ENCODE measurements at regions not wholly inside any gene's neighbourhood (a gene's known extent, or its start where the extent isn't known, plus 50 kb on each side); places are given as distances from the start of the nearest gene placed in this dataset.

DNA sequence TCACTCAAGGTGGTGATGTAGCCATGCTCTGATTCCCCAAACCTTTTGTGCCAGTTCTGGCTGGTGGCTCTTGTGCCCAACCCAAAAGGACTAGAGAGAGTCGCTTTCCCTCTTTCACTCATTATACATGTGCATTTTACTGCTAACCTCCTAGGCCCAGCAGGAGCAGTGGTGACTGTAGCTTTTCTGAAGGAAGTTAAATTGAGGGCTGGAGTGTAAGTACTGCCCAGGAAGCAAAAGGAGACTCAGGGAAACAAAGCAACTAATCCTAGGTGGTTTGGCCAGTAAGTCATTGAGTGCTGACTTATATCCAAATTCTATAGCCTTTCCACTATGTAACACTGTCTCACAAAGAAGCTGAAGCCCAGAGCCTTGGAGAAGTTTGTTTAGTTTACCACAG, 194.4 kb upstream of the ZNF462 start:
- TF ChIP-seq, protein P1, sequence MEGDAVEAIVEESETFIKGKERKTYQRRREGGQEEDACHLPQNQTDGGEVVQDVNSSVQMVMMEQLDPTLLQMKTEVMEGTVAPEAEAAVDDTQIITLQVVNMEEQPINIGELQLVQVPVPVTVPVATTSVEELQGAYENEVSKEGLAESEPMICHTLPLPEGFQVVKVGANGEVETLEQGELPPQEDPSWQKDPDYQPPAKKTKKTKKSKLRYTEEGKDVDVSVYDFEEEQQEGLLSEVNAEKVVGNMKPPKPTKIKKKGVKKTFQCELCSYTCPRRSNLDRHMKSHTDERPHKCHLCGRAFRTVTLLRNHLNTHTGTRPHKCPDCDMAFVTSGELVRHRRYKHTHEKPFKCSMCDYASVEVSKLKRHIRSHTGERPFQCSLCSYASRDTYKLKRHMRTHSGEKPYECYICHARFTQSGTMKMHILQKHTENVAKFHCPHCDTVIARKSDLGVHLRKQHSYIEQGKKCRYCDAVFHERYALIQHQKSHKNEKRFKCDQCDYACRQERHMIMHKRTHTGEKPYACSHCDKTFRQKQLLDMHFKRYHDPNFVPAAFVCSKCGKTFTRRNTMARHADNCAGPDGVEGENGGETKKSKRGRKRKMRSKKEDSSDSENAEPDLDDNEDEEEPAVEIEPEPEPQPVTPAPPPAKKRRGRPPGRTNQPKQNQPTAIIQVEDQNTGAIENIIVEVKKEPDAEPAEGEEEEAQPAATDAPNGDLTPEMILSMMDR (IDR thresholded peaks at IDR 0.05; ENCODE audit: low read depth, low read length, missing input control), result no peak
- TF ChIP-seq RAD21 (IDR thresholded peaks at IDR 0.05), result no peak
- TF ChIP-seq FOXA1 (IDR thresholded peaks at IDR 0.05), result no peak
- no peak for TF ChIP-seq JUND (IDR thresholded peaks at IDR 0.05)
- TF ChIP-seq, protein P2, sequence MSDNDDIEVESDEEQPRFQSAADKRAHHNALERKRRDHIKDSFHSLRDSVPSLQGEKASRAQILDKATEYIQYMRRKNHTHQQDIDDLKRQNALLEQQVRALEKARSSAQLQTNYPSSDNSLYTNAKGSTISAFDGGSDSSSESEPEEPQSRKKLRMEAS (IDR thresholded peaks at IDR 0.05), result no peak
- TF ChIP-seq HNF4G (IDR thresholded peaks at IDR 0.05), result no peak
- no peak for TF ChIP-seq RXRA (IDR thresholded peaks at IDR 0.05)
- no peak for TF ChIP-seq NR2F2 (IDR thresholded peaks at IDR 0.05)
- TF ChIP-seq GABPA (IDR thresholded peaks at IDR 0.05 in 1 of 2, conservative IDR thresholded peaks at IDR 0.05 in 1 of 2), result no peak
- TF ChIP-seq EGR1 (IDR thresholded peaks at IDR 0.05; ENCODE audit: low read depth in 2 of 2), result no peak
- TF ChIP-seq, protein P3, sequence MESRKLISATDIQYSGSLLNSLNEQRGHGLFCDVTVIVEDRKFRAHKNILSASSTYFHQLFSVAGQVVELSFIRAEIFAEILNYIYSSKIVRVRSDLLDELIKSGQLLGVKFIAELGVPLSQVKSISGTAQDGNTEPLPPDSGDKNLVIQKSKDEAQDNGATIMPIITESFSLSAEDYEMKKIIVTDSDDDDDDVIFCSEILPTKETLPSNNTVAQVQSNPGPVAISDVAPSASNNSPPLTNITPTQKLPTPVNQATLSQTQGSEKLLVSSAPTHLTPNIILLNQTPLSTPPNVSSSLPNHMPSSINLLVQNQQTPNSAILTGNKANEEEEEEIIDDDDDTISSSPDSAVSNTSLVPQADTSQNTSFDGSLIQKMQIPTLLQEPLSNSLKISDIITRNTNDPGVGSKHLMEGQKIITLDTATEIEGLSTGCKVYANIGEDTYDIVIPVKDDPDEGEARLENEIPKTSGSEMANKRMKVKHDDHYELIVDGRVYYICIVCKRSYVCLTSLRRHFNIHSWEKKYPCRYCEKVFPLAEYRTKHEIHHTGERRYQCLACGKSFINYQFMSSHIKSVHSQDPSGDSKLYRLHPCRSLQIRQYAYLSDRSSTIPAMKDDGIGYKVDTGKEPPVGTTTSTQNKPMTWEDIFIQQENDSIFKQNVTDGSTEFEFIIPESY (IDR thresholded peaks at IDR 0.05), result no peak
- TF ChIP-seq YY1 (IDR thresholded peaks at IDR 0.05), result no peak

All from liver (tissue), 3 donors.